Endothelial cell of umbilical vein (primary cell): ENCODE measurements at regions not wholly inside any gene's neighbourhood (a gene's known extent, or its start where the extent isn't known, plus 50 kb on each side); places are given as distances from the start of the nearest gene placed in this dataset.

ENCODE experiments used
- BruUV-seq: library from RNA; stranded (reverse); fragments of 400-500 nt; replicated peaks from 2 replicates; lab custom pipeline; 2021; lab: Mats Ljungman, UMichigan
- CTCF ChIA-PET: fragments of 300-600, 350-600 bp; sonication (Branson Sonifier 250); formaldehyde crosslinking; loops from one replicate; lab custom pipeline; 2021; ENCODE audit warnings: antibody characterized with exemption, inconsistent platforms; lab: Charles Lee
- POLR2A ChIA-PET: fragments of 300-600, 350-600 bp; sonication (Branson Sonifier 250); formaldehyde crosslinking; loops from one replicate; lab custom pipeline; 2021; ENCODE audit warnings: antibody characterized with exemption, inconsistent platforms; lab: Charles Lee
- DNase-seq: peaks from one replicate; pipeline ENCODE4 v3.0.0-alpha.2; 2011; ENCODE audit warnings: low read depth, low spot score
- FAIRE-seq: peaks from 2 replicates; lab custom pipeline; 2011; peaks lifted over from hg19 to GRCh38; lab: Jason Lieb, UNC
- H2AFZ ChIP-seq: 2 replicates; pipeline ENCODE4 v1.6.0; 2012; ENCODE audit warnings: low read depth, low read length, control low read depth, inconsistent platforms
- H3K27ac ChIP-seq: 2 replicates; pipeline ENCODE4 v1.5.1; 2011; ENCODE audit warnings: low read depth, mild to moderate bottlenecking, control low read depth, low read length, moderate library complexity; ENCODE audit not compliant: insufficient read depth
- H3K27me3 ChIP-seq, 2 experiments: 2 replicates each; pipeline versions ENCODE4 v1.6.0 to v1.6.1; 2011; ENCODE audit warnings: low read length in 2 of 2, mixed read lengths in 1 of 2; ENCODE audit not compliant: control insufficient read depth in 2 of 2, insufficient read depth in 2 of 2
- H3K36me3 ChIP-seq, 2 experiments: 2 replicates in 1 of 2; 3 replicates in 1 of 2; pipeline ENCODE4 v1.5.1; 2011; ENCODE audit warnings: low read length in 2 of 2, mild to moderate bottlenecking in 1 of 2, moderate library complexity in 1 of 2; ENCODE audit not compliant: control insufficient read depth in 2 of 2, insufficient read depth in 2 of 2; ENCODE audit errors: extremely low read depth in 1 of 2
- H3K4me1 ChIP-seq: 3 replicates; pipeline ENCODE4 v1.5.1; 2011; ENCODE audit warnings: mild to moderate bottlenecking, low read length; ENCODE audit not compliant: control insufficient read depth, insufficient read depth; ENCODE audit errors: extremely low read depth
- H3K4me2 ChIP-seq: 2 replicates; pipeline ENCODE4 v1.6.1; 2011; ENCODE audit warnings: low read length, control low read depth, mixed read lengths; ENCODE audit not compliant: insufficient read depth
- H3K4me3 ChIP-seq, 3 experiments: fragments of 200-600 bp in 1 of 3; sonication (generic), shearing (Covaris generic) in 1 of 3; replicated peaks in 1 of 3; 2 replicates each; pipeline ENCODE4 v1.5.1; 2011 to 2016; ENCODE audit warnings: control low read depth in 3 of 3, low read length in 3 of 3, mild to moderate bottlenecking in 2 of 3, inconsistent platforms in 1 of 3, low read depth in 1 of 3, moderate library complexity in 1 of 3; ENCODE audit not compliant: insufficient read depth in 1 of 3
- H3K79me2 ChIP-seq: 2 replicates; pipeline ENCODE4 v1.6.0; 2012; ENCODE audit warnings: low read length, inconsistent platforms; ENCODE audit not compliant: control insufficient read depth, insufficient read depth
- H3K9ac ChIP-seq: replicated peaks from 2 replicates; pipeline ENCODE3; 2011; ENCODE audit warnings: low read length, control low read depth; ENCODE audit not compliant: insufficient read depth; ENCODE audit errors: extremely low read depth
- H3K9me1 ChIP-seq: replicated peaks from 3 replicates; pipeline ENCODE4 v1.6.0; 2011; ENCODE audit warnings: mild to moderate bottlenecking, low read length; ENCODE audit not compliant: control insufficient read depth, insufficient read depth; ENCODE audit errors: extremely low read depth
- H3K9me3 ChIP-seq: replicated peaks from 2 replicates; pipeline ENCODE4 v1.5.1; 2012; ENCODE audit warnings: low read length, inconsistent platforms; ENCODE audit not compliant: control insufficient read depth, insufficient read depth
- H4K20me1 ChIP-seq: replicated peaks from 2 replicates; pipeline ENCODE3; 2011; ENCODE audit warnings: mild to moderate bottlenecking, low read length; ENCODE audit not compliant: control insufficient read depth, insufficient read depth; ENCODE audit errors: extremely low read depth
- CTCF ChIP-seq, 2 donors: IDR thresholded peaks; 1 replicate in 1 of 2; 2 replicates in 1 of 2; pipeline ENCODE4 v1.5.1; 2011; ENCODE audit warnings: low read length in 2 of 2, mild to moderate bottlenecking in 2 of 2, moderate library complexity in 2 of 2, control low read depth in 1 of 2, inconsistent platforms in 1 of 2, low read depth in 1 of 2; ENCODE audit not compliant: insufficient read depth in 1 of 2; ENCODE audit errors: extremely low read depth in 1 of 2
- EZH2 ChIP-seq: IDR thresholded peaks from 2 replicates; pipeline ENCODE4 v1.6.1; 2012; ENCODE audit warnings: borderline replicate concordance, low read depth, mild to moderate bottlenecking, moderate library complexity, low read length, inconsistent platforms; ENCODE audit not compliant: severe bottlenecking
- FOS ChIP-seq: IDR thresholded peaks from 2 replicates; pipeline ENCODE4 v1.6.1; 2011; ENCODE audit warnings: mild to moderate bottlenecking, low read length, moderate library complexity, borderline replicate concordance; ENCODE audit not compliant: insufficient read depth
- GATA2 ChIP-seq: IDR thresholded peaks from 2 replicates; pipeline ENCODE4 v1.7.0; 2011; ENCODE audit warnings: low read depth, mild to moderate bottlenecking, moderate library complexity, mixed read lengths, low read length; ENCODE audit not compliant: insufficient read length, insufficient read depth
- JUN ChIP-seq: IDR thresholded peaks from 2 replicates; pipeline ENCODE4 v1.6.1; 2011; ENCODE audit warnings: borderline replicate concordance, low read depth; ENCODE audit not compliant: insufficient read length, insufficient read depth
- MAX ChIP-seq: IDR thresholded peaks from 2 replicates; pipeline ENCODE4 v1.6.1; 2011; ENCODE audit not compliant: insufficient read depth, insufficient read length
- MYC ChIP-seq: IDR thresholded peaks from one replicate; pipeline ENCODE4 v1.6.1; 2011; ENCODE audit warnings: mild to moderate bottlenecking, low read depth, low read length
- POLR2A ChIP-seq: IDR thresholded peaks from 2 replicates; pipeline ENCODE4 v1.6.1; 2012; ENCODE audit warnings: low read depth, mild to moderate bottlenecking, control low read depth, low read length
- POLR2AphosphoS5 ChIP-seq: IDR thresholded peaks from 2 replicates; pipeline ENCODE4 v1.6.1; 2012; ENCODE audit warnings: low read depth, mild to moderate bottlenecking, control low read depth, low read length, moderate library complexity; ENCODE audit not compliant: insufficient read depth
- dilution Hi-C: fragments of 300-500 bp; cut with MboI; formaldehyde crosslinking; loops from one replicate; pipeline ENCODE4 v1.15.0; 2019; ENCODE audit warnings: low sequenced_read_pairs; ENCODE audit not compliant: extremely low pct_ligation_motif_present
- intact Hi-C: fragments of 100-400 bp; cut with micrococcal nuclease; formaldehyde crosslinking; loops from one replicate; pipeline ENCODE4 v1.10.0; 2022

DNA sequence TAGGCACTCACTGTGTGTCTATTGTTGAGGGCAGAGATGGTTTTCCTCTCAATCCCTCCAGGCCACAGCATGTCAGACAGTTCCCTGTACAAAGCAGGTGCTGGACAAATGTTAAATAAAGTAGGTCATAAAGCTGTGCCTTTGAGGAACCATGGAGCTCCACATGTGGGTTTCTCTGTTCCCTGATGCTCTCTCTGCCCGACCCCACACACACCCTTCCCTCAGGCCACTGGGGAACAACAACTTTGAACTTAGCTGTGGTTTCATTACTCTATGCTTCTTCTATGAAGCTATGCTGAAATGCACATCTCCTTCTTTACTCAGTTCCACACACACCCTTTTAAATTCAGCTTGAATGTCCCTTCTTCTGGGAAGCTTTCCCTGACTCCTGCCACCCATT is 415.3 kb downstream of the HRH4 start:
- POLR2A ChIA-PET, result no interaction called here
- H3K9ac ChIP-seq, result no peak overlapping the region

More for the DNA sequence above, 415.3 kb downstream of the HRH4 start:
- Histone ChIP-seq H3K27me3 (no peaks in the 10 kb centered on the region), H4K20me1 (no peaks in the 10 kb centered on the region), H3K4me3 (no peak overlapping the region), H3K79me2 (no peaks in the 10 kb centered on the region), H2AFZ (no peak overlapping the region), H3K4me1 (peaks cover 11% of the 10 kb centered on the region), H3K4me2 (no peak overlapping the region), H3K27ac (no peak overlapping the region), H3K9me1 (no peaks in the 10 kb centered on the region), H3K36me3 (no peaks in the 10 kb centered on the region), H3K9me3 (no peaks in the 10 kb centered on the region)
- intact Hi-C loops (loop anchor here (1.0 to 5.0 kb wide), 3 partner anchors 182 to 642 kb away; no protein-coding TSS in a partner anchor), dilution Hi-C loops (no loop called here)
- CTCF ChIA-PET, result interaction anchor here (0.5 to 2.2 kb wide), 6 partner anchors 44 to 1144 kb away, joined by 3 to 9 read pairs (median 4); partner anchors contain the start of gene ZNF521
- FAIRE-seq (no peak), DNase-seq (no peak)
- TF ChIP-seq MAX, result no peak
- TF ChIP-seq GATA2, result no peak
- TF ChIP-seq EZH2, result no peak
- no peak for TF ChIP-seq JUN
- no peak for TF ChIP-seq MYC
- TF ChIP-seq CTCF (IDR thresholded peaks at IDR 0.05; ENCODE audit: extremely low read depth in 1 of 2, insufficient read depth in 1 of 2, low read depth in 1 of 2, low read length in 2 of 2), result no peak
- no peak for TF ChIP-seq FOS
- TF ChIP-seq POLR2A, result no peak
- TF ChIP-seq POLR2AphosphoS5, result no peak
- no TSS peak for BruUV-seq
